Stomach (tissue), 4 donors: ENCODE measurements at regions not wholly inside any gene's neighbourhood (a gene's known extent, or its start where the extent isn't known, plus 50 kb on each side); places are given as distances from the start of the nearest gene placed in this dataset.

Experiments used
- EP300 ChIP-seq: sonication (generic); formaldehyde crosslinking; IDR thresholded peaks from one replicate; pipeline ENCODE4 v1.6.1; 2017; ENCODE audit warnings: antibody characterized with exemption
- POLR2A ChIP-seq, 4 donors: fragments of 450-650 bp; IDR thresholded peaks; one replicate each; pipeline ENCODE4 v1.6.1; 2016; ENCODE audit warnings: antibody characterized with exemption in 4 of 4, control low read depth in 2 of 4, mild to moderate bottlenecking in 1 of 4, moderate library complexity in 1 of 4
- POLR2AphosphoS5 ChIP-seq, 3 donors: sonication (generic); formaldehyde crosslinking; IDR thresholded peaks; one replicate each; pipeline ENCODE4 v1.6.1; 2016; ENCODE audit warnings: antibody characterized with exemption in 3 of 3
- TF ChIP-seq, protein P1 (sequence below), 7 experiments: fragments of 450-650 bp in 4 of 7; fragments of 200-600 bp in 3 of 7; sonication (generic) in 3 of 7; IDR thresholded peaks; one replicate each; pipeline ENCODE4 v1.5.1; 2016 to 2019; ENCODE audit warnings: antibody characterized with exemption in 7 of 7, control low read depth in 2 of 7, mild to moderate bottlenecking in 1 of 7

GRCh38 chr10:18786478-18786877 lies 127.2 kb downstream of the ARL5B start:
- TF ChIP-seq, protein P1, sequence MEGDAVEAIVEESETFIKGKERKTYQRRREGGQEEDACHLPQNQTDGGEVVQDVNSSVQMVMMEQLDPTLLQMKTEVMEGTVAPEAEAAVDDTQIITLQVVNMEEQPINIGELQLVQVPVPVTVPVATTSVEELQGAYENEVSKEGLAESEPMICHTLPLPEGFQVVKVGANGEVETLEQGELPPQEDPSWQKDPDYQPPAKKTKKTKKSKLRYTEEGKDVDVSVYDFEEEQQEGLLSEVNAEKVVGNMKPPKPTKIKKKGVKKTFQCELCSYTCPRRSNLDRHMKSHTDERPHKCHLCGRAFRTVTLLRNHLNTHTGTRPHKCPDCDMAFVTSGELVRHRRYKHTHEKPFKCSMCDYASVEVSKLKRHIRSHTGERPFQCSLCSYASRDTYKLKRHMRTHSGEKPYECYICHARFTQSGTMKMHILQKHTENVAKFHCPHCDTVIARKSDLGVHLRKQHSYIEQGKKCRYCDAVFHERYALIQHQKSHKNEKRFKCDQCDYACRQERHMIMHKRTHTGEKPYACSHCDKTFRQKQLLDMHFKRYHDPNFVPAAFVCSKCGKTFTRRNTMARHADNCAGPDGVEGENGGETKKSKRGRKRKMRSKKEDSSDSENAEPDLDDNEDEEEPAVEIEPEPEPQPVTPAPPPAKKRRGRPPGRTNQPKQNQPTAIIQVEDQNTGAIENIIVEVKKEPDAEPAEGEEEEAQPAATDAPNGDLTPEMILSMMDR (IDR thresholded peaks at IDR 0.05) = no peak
- TF ChIP-seq POLR2A (IDR thresholded peaks at IDR 0.05) (no peak), POLR2AphosphoS5 (IDR thresholded peaks at IDR 0.05) (no peak), EP300 (no peak)
